NCI-H2196 (cell line): ENCODE measurements at regions not wholly inside any gene's neighbourhood (a gene's known extent, or its start where the extent isn't known, plus 50 kb on each side); places are given as distances from the start of the nearest gene placed in this dataset.

ENCODE experiments used
- DNase-seq: peaks from one replicate; lab custom pipeline; 2025; ENCODE audit not compliant: unreplicated experiment; lab: John Stamatoyannopoulos, UW

- DNase-seq: no peak
Observed at GRCh38 chr3:59264366-59264765, 214.5 kb upstream of the CFAP20DC start.

- DNase-seq: no peak
Observed at GRCh38 chr3:59263152-59263551, 213.3 kb upstream of the CFAP20DC start.

GRCh38 chr3:59262076-59262498, 212.3 kb upstream of the CFAP20DC start:
- no peak for DNase-seq

- DNase-seq: no peak
Observed at GRCh38 chr3:59261009-59261408, 211.2 kb upstream of the CFAP20DC start.

- DNase-seq: no peak
Observed at GRCh38 chr3:59258550-59259260, 208.9 kb upstream of the CFAP20DC start.

GRCh38 chr3:59257506-59257905, 207.7 kb upstream of the CFAP20DC start:
- no peak for DNase-seq

- no peak for DNase-seq
Observed at GRCh38 chr3:59256230-59256629, 206.4 kb upstream of the CFAP20DC start.

- DNase-seq: no peak
Observed at GRCh38 chr3:59254976-59255375, 205.2 kb upstream of the CFAP20DC start.

- no peak for DNase-seq
Observed at GRCh38 chr3:59254433-59254832, 204.6 kb upstream of the CFAP20DC start.

GRCh38 chr3:59253523-59253922, 203.7 kb upstream of the CFAP20DC start:
- no peak for DNase-seq

GRCh38 chr3:59251869-59252268, 202.0 kb upstream of the CFAP20DC start:
- DNase-seq: no peak

GRCh38 chr3:59250600-59250999, 200.8 kb upstream of the CFAP20DC start:
- DNase-seq: no peak

GRCh38 chr3:59249698-59250361, 200.0 kb upstream of the CFAP20DC start:
- DNase-seq: no peak

- no peak for DNase-seq
Observed at GRCh38 chr3:59249004-59249403, 199.2 kb upstream of the CFAP20DC start.

- DNase-seq: no peak
Observed at GRCh38 chr3:59247402-59247841, 197.6 kb upstream of the CFAP20DC start.

- no peak for DNase-seq
Observed at GRCh38 chr3:59246719-59247401, 197.0 kb upstream of the CFAP20DC start.

- DNase-seq: no peak
Observed at GRCh38 chr3:59245859-59246501, 196.2 kb upstream of the CFAP20DC start.

GRCh38 chr3:59245300-59245858, 195.6 kb upstream of the CFAP20DC start:
- DNase-seq: no peak

GRCh38 chr3:59244343-59244742, 194.5 kb upstream of the CFAP20DC start:
- DNase-seq: no peak

- DNase-seq: no peak
Observed at GRCh38 chr3:59243476-59243875, 193.7 kb upstream of the CFAP20DC start.

- no peak for DNase-seq
Observed at GRCh38 chr3:59240666-59241255, 190.9 kb upstream of the CFAP20DC start.
